ENCODE measurements at regions not wholly inside any gene's neighbourhood (a gene's known extent, or its start where the extent isn't known, plus 50 kb on each side); places are given as distances from the start of the nearest gene placed in this dataset.
"Not testable (repeated sequence)": the region's sequence is repeated elsewhere in the genome, so short reads cannot be mapped to it uniquely, and the experiment has no call there.

DNA sequence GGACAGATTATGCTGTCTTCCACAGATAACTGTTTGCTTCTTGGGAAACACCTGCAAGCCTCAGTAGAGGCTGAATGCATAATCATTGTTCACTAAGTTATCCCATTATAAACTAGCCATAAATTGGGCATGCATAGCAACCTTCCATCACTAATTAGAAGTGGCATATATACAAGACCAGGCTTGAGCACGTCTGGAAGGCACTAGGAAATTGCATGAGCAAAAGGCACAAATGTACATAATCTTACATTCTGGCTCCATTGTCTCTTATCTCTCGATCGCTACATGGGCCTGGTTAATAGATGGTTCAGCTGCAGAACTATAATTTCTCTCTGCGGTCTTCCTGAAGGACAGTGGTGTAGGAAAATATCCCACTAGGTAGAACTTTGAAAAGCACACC, 679.2 kb downstream of the RPL10L start:
- no peak for DNase-seq

DNA sequence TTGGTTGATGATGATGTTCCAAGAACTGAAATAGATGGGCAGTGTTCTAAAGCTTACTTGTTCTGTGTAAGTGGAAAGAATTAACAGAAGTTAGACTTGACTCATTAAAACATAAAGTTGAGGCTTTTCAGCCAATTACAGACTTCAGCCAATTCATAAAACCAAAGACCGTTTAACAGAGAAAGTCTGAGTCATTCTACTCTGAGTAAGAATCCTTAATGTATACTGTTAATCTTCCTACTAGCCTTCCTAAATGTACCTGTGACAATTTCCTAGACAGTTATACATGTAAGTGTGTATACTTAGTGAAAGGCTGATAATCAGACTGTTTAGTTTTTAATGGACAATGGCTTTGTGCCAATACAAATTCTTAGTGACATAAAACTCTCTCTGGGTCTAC, 681.0 kb downstream of the RPL10L start:
- DNase-seq = no peak

DNA sequence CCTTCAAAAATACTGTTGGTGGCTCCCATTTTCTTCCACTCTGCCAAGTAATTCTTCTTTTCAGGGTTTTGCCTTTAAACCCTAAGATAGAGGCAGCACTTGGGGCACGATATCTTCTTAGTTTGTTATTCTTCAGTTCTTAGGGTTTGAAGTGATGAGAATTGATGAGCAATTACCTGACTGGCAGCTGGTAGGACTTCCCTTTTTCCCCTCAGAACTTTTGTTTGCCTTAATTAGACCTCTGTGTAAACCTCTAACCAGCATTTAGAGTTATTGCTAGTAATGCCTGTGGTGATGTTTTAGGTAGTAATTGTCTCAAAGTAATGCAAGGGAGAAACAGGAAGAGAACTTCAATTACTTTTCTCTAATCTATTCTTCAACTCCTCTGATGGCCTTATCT, 683.5 kb downstream of the RPL10L start:
- no peak for DNase-seq

DNA sequence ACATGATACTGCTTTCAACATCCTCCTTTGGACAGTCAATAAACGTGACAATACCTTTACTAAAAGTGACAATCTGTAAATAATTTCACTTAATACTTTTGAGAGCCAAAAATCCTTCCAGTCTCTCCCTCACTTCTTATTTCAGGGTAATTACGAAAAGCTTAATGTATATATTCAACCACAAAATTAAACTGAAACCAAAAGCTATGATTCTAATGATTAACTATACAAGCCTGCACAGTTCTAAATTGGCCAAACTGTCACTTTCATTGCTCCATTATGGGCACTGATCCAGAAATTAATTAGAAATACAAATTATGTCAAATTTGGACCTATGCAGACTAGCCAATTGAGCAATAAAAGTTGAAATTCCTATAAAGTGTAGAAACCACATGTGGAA, 696.5 kb upstream of the MIS18BP1 start:
- DNase-seq = no peak

DNA sequence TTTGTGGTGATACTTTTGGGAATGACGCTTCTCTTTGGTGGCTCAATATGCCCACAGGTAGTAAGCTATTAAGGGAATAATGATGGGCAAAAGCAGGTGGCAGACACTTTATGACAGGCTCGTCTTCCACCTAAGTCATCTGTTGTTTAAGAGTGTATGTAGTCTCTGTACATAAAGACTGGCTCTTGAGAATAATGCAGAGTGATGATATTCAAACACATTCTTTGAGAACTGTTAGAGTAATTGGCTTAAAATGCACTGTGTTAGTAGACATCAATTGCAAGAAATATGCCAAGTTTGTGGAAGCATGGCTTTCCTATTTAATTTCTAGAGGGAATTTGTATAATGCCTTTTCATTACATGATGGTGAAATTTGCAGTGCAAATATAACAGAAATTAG, 694.8 kb upstream of the MIS18BP1 start:
- no peak for DNase-seq

DNA sequence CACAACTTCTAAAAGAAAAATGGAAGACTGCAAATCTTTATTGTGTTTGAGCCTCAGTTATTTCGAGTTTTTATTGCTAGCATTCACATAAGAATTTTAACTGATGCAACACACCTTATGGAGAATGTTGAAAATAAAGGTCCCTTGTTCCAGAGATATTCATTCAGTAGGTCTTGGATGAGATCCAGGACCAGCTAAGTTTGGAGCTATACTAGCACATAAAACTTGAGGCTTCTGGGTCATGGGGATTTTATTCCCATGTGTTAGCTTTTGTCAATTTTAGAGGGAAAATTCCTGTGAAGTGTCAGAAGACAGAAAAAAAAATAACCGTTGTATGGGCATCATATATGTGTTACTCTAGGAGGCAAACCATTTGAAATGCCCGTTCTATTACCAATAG, 693.2 kb upstream of the MIS18BP1 start:
- no peak for DNase-seq

DNA sequence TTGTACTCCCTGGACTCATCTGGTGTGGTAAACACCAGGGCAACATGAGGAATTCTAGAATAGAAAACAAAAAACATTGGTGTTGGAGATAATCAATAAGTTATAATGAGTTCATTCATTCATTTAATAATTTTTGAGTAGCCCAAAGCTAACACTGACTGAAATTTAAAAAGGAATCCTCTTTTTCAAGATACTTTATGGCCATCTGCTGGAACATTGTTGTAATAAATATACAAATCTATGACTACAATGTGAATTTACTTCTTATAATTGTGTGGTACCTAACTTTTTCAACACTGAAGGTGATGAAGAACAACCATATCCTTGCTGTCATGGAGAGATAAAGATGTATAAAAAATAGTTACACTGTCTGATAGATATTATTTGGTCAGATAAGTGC, 687.3 kb upstream of the MIS18BP1 start:
- no peak for DNase-seq

DNA sequence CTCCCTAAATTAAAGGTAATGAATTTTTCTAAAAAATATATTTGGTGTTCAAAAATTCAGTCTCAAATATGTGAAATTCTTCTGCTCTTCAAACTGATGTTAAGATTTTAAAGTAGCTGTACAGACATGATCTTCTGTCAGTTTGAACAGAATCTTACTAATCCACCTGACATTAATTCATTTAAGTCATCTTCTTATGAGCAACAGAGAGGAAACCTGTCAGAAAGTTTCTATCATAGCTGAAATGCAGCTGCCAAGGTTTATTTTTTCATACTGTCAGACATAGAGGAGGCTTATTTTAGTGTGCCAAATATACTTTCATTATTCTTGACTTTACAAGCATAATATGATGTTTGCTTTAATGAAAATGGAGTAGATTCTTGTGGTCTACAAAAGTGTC, 686.6 kb upstream of the MIS18BP1 start:
- DNase-seq = no peak

DNA sequence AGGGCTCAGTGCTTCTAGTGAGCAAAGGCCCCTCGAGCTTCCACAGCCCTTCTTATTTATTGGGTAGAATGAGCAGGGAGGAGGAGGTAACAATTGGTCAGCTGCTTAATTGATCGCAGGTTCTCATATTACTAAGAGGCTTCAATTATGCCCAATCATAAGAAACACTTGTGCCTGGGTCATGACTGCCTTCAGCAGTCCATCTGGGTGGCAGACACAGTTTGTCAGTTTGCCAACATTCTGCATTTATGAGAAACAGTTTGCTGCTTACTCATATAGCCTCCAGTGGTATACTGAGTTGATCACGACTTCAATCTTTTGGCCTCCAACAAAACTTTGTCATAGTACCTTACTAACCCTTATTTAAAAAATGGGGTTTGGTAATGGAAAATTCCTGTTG, 667.0 kb upstream of the MIS18BP1 start:
- DNase-seq = not testable (repeated sequence)

DNA sequence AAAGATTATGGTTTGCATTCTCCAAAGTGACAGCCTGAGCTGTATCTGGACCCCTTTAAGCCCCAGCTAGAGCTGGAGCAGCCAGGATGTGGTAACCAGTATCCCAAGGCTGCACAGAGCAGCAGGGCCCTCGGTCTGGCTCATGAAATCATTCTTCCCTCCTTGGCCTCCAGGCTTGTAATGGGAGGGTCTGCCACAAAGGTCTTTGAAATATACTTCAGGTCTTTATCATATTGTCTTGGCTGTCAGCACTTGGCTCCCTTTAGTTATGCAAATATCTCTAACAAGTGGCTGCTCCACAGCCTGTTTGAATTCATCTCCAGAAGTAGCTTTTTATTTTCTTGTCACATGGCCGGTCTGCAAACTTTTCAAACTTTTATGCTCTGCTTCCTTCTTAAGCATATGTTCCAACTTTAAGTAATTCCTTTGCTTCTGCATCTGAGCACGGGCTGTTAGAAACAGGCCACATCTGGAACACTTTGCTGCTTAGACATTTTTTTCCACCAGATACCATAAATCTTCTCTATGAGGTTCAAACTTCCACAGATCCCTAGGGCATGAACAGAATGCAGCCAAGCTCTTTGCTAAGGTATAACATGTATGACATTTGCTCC, 663.4 kb upstream of the MIS18BP1 start:
- peak; percentile 51 for DNase-seq

DNA sequence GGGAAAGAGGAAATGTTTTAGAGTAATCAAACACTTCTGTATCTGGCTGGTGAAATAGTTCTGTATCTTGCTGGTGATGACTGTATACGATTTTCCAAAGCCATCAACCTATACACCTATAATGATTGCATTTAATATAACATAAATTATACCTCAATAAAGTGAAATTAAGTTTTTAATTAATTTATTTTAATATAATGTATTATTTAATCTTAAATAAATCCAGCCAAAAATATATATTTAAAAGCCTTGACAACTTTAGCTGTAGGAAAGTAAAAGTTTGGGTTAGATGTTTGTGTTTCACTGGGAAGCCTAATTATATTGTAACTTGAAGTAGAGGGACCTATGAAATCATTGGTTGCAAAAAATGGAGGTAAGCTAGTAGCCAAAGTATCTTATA, 654.8 kb upstream of the MIS18BP1 start:
- DNase-seq = no peak

DNA sequence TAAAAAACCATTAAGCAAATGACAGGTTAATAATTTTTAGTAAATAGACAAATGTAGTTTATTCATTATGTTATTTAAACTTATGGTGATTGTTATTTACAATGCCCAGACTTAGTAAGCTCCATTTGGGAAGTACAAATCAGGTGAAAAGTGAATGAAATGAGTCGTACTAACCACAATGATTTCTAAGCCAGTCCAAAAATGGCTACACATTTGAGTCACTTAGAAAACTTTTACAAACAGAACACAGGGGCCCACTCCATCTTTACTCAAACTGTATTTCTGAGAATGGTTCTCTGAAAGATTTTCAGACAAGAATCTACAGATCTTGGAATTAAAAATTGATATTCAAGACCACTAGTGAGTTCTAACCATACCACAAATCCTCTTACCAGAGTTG, 653.3 kb upstream of the MIS18BP1 start:
- no peak for DNase-seq

DNA sequence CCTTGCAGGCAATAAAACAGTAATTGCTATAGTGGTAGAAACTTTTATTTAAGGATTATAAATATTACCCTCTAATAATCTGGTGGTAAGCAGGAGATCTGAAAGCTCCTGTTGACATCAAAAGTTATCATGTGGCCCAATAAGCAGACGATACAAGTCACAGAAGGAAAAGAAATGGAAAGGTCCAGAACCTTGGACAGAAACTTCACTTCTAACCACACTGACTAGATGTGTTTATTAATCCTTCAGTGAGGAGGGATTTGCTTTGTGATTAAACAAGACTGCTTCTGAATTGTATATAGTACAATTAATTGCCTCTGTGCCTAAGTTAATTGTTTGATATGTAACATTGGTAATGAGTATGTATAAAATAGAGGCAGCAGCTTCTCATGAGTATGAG, 652.7 kb upstream of the MIS18BP1 start:
- no peak for DNase-seq

DNA sequence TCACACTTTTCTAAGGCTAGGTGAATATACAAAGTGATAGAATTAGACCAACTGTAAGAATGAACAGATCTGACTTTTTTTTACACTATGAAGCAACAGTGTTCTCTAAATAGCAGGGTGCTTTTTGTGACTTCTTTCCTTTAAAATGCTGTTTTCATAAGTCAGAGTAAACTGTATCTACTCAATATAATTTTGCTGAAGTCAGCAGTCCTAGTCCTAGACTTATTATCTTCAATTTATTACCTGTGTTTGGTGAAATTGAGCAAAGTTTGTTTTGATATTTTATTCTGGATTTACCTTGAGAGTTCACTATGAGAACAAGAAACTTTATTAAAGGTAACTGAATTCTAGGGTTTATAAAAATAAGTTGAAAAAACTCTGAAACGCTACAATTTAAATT, 651.3 kb upstream of the MIS18BP1 start:
- DNase-seq = no peak

DNA sequence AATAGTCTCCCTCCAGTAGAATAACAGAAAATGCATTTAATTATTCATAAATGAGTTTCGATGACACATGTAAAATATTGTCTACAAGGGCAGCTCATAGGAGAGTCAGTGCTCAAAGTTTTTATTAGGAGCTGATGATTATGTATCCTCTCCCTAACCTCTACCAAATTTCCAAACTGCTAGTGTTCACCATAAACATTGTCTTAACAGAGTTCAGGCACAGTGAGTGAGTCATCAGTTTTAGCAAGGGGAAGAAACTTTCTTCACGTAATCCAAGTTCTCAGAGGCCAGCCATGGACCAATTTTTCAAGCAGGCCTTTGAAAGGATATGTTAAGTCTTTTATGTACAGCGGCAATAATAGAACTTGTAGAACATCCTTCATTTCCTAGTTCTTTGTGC, 649.2 kb upstream of the MIS18BP1 start:
- DNase-seq = no peak

DNA sequence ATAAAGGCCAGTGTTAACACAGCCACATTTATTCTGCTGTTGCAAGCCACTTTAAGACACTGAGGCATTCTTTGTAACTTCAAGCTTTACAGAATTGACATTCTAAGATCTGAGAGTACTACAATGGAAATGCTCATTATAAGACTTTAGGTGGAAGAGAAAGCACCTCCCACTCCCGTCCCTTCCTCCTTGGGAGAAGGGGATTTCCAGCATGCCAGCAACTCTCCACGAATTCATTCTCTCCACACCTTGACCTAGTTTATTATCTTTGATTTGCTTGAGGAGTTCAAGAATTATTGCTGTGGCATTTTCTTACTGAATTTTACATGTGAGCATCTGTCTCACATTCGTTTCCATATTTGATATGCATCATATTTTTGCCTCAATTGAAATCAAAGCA, 644.4 kb upstream of the MIS18BP1 start:
- DNase-seq = no peak

DNA sequence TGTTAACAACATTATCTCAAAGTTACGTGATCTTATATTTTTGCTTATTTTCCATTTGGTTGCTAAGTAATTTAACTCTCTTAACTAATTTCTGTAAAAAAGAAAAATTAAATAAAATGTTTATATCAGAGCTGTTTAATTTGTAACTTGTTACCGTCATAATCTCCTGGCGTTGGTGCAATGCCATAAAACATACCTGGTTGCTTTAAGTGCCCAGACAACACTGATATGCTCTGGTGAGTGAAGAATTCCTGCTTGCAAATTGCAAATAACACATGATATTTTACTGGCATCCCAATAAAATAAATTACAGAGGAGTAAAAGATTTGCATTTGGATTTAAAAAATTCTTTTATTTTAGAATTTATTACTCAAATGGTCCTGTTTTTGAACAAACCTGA, 640.1 kb upstream of the MIS18BP1 start:
- no peak for DNase-seq

DNA sequence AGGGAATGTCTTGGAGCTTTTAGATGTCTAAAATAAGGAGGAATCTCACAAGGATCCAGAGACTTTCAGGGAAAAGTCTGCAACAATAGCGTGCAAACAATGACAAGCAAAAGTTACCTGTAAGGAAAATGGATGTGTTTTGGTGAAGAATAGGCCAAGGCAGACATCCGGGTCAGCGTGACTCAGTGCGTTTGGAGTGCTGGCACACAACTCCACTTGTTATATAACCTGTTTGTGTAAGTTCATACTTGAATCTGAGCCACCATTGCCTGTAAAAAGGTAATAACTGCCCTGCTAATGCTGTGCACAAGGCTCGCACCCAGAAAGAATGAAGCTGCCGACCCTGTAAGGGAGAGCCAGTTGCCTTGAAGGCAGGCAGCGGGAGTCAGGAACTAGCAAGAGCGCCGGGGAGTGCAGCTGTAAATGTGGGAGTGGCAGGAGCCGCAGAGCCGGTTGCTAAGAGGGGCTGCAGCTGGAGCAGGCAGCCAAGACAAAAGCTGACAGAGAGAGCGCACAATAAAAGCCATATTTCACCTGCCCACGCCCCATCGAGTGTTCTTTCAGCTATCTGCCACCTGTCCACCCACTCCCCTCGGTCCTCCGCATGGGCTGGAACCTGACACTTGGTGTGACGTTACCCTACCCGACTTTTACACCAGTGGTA, 638.5 kb upstream of the MIS18BP1 start:
- DNase-seq = peak; percentile 73

DNA sequence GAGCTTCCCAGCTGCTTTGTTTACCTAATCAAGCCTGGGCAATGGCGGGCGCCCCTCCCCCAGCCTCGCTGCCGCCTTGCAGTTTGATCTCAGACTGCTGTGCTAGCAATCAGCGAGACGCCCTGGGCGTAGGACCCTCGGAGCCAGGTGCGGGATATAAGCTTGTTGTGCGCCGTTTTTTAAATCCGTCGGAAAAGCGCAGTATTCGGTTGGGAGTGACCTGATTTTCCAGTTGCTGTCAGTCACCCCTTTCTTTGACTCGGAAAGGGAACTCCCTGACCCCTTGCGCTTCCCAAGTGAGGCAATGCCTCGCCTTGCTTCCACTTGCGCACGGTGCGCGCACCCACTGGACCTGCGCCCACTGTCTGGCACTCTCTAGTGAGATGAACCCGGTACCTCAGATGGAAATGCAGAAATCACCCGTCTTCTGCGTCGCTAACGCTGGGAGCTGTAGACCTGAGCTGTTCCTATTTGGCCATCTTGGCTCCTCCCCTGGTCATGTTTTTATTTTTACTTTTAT, 635.8 kb upstream of the MIS18BP1 start:
- not testable (repeated sequence) for DNase-seq

DNA sequence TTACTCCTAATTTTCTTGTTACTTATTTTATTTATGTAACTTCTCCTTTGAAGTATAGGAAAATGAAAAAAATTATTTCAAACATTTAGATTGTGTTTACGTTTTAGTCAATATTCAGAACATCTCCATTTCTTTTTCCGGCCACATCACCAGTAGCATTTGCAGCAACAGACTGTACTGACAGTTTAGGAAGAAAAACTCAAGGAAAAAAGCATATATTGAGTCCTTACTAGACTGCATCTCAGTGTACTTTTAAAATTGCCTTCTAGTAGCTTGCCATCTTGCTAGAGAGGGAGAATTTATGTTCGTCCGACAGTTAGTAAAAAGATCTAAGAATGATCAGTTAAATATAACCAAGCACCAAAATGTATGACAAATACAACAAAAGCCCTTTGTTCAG, 625.0 kb upstream of the MIS18BP1 start:
- DNase-seq = no peak

DNA sequence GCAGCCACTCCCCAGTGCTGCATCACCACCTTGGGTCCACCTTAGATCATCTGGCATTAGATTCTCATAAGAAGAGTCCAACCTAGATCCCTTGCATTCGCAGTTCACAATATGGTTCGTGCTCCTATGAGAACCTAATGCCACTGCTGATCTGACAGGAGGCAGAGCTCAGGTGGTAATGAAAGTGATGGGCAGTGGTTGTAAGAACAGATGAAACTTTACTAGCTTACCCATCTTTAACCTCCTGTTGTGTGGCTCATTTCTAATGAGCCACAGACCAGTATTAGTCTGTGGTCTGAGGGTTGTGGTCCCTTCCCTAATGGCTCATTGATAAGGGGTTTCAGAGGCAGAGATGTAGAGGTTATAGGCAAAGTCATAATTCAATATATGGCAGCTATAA, 615.9 kb upstream of the MIS18BP1 start:
- DNase-seq = no peak

DNA sequence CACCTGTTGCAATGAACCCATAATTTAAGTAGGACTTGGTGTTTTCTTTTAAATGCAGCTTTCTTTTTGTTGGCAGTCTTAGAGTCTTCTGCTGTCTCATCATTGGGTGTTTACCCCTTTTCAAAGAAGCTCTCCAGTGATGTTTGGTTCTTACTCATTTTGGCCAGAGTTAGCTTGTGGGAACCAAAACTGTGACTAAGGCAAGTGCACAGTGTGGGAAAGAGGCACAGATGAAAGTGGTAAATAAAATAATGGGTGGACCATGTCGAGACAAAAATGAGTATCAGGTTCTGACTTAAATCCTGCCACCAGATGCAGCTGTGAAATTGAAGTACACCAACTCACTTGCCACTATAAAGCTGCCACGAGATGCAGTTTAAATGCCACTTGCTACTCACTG, 615.4 kb upstream of the MIS18BP1 start:
- no peak for DNase-seq

DNA sequence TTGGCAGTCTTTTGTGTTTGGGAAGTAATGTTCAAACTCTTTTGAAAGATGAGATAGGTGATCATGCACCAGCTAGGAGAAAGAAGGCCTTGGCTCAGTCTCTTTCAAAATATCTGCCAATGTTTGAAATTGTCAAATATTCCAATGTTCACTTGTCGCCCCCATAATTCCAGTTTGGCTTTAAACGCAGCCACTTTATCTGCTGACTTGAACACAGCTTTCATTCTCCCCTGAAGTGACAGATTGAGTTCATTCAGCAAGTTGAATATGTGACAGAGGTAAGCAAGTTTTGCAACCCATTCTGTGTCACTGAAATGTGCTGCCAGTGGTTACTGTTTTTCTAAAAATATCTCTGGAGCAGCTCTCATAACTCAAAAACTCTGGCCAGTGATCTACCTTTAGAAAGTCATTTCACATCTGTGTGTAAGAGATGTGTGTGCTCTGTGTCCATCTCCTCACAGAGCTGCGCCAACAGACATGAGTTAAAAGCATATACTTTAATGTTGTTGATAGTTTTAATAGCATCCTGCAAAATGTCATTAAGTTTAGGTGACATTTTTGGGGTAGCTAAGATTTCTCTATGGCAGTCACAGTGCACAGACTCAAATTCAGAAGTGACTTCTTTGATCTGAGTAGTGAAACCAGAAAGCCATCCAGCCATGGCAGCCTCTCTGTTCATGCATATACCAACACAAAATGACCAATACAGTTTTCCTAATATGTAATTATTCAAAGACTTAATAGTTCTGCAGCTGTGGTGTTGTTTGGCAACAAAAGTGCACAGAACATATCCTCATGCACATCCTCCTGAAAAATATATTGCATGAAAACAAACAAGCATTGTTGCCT, 614.3 kb upstream of the MIS18BP1 start:
- DNase-seq = no peak

All from renal pelvis (tissue), 1 donor.